ENCODE measurements at regions not wholly inside any gene's neighbourhood (a gene's known extent, or its start where the extent isn't known, plus 50 kb on each side); places are given as distances from the start of the nearest gene placed in this dataset.

- Histone ChIP-seq H4K8ac (ENCODE audit: low read depth, low read length) (no peak overlapping the region), H3K4me1 (ENCODE audit: control insufficient read depth, low read depth, low read length) (no peaks in the 10 kb centered on the region), H2BK5ac (ENCODE audit: low read length) (no peak overlapping the region), H3K56ac (ENCODE audit: low read length) (no peak overlapping the region), H3K79me1 (ENCODE audit: low read length) (no peaks in the 10 kb centered on the region), H3K27me3 (ENCODE audit: insufficient read depth, low read length, poor library complexity) (no peaks in the 10 kb centered on the region), H3K27ac (ENCODE audit: low read depth, low read length) (no peak overlapping the region), H2AK5ac (ENCODE audit: low read length) (no peak overlapping the region), H3K23ac (ENCODE audit: low read length) (no peak overlapping the region), H3K4ac (ENCODE audit: low read depth, low read length) (no peak overlapping the region), H4K5ac (ENCODE audit: low read length) (no peak overlapping the region), H3K4me3 (ENCODE audit: low read length) (no peak overlapping the region), H3K79me2 (ENCODE audit: control insufficient read depth, insufficient read depth, low read length) (no peaks in the 10 kb centered on the region), H2BK120ac (ENCODE audit: low read depth, low read length) (no peak overlapping the region), H2BK15ac (replicated peaks; ENCODE audit: low read depth) (no peak overlapping the region), H3K4me2 (ENCODE audit: low read length) (no peak overlapping the region), H3K9ac (ENCODE audit: low read length) (no peak overlapping the region), H3K18ac (ENCODE audit: low read length) (no peak overlapping the region), H3K36me3 (ENCODE audit: control insufficient read depth, insufficient read depth, low read length) (no peaks in the 10 kb centered on the region)
- DNase-seq, result no peak
These were observed 712.6 kb upstream of the GBE1 start for GRCh38 chr3:82473864-82474541.

- no peaks in the 10 kb centered on the region for H3K27me3 ChIP-seq (ENCODE audit: insufficient read depth, low read length, poor library complexity)
- no CpG with 5 or more reads among the region's 1 CpG for WGBS (ENCODE audit: extremely low coverage, insufficient coverage, low lambda C conversion rate)
- H3K4me3 ChIP-seq (ENCODE audit: low read length), result no peak overlapping the region
- H3K4me1 ChIP-seq (ENCODE audit: control insufficient read depth, low read depth, low read length), result no peaks in the 10 kb centered on the region
- DNase-seq, result no peak
- H2BK15ac ChIP-seq (replicated peaks; ENCODE audit: low read depth), result no peak overlapping the region
- no peak overlapping the region for H3K4me2 ChIP-seq (ENCODE audit: low read length)
- H3K23ac ChIP-seq (ENCODE audit: low read length), result no peak overlapping the region
- no peak overlapping the region for H3K56ac ChIP-seq (ENCODE audit: low read length)
- no peak overlapping the region for H2BK120ac ChIP-seq (ENCODE audit: low read depth, low read length)
- no peak overlapping the region for H3K18ac ChIP-seq (ENCODE audit: low read length)
- H3K79me1 ChIP-seq (ENCODE audit: low read length), result no peaks in the 10 kb centered on the region
- H4K5ac ChIP-seq (ENCODE audit: low read length), result no peak overlapping the region
- no peaks in the 10 kb centered on the region for H3K36me3 ChIP-seq (ENCODE audit: control insufficient read depth, insufficient read depth, low read length)
- H4K8ac ChIP-seq (ENCODE audit: low read depth, low read length), result no peak overlapping the region
- H3K79me2 ChIP-seq (ENCODE audit: control insufficient read depth, insufficient read depth, low read length), result no peaks in the 10 kb centered on the region
- no peak overlapping the region for H3K27ac ChIP-seq (ENCODE audit: low read depth, low read length)
- no peak overlapping the region for H2AK5ac ChIP-seq (ENCODE audit: low read length)
- H3K4ac ChIP-seq (ENCODE audit: low read depth, low read length), result no peak overlapping the region
- no peak overlapping the region for H2BK5ac ChIP-seq (ENCODE audit: low read length)
- H3K9ac ChIP-seq (ENCODE audit: low read length), result no peak overlapping the region
These were observed 705.6 kb upstream of the GBE1 start for GRCh38 chr3:82467051-82467450.

GRCh38 chr3:82462977-82463376 lies 701.5 kb upstream of the GBE1 start:
- no peak overlapping the region for H3K4ac ChIP-seq (ENCODE audit: low read depth, low read length)
- H3K4me1 ChIP-seq (ENCODE audit: control insufficient read depth, low read depth, low read length), result no peaks in the 10 kb centered on the region
- no peak overlapping the region for H3K9ac ChIP-seq (ENCODE audit: low read length)
- no peak overlapping the region for H3K4me2 ChIP-seq (ENCODE audit: low read length)
- no peak overlapping the region for H3K27ac ChIP-seq (ENCODE audit: low read depth, low read length)
- H2BK15ac ChIP-seq (replicated peaks; ENCODE audit: low read depth), result no peak overlapping the region
- no peak for DNase-seq
- no peak overlapping the region for H3K23ac ChIP-seq (ENCODE audit: low read length)
- no peak overlapping the region for H3K4me3 ChIP-seq (ENCODE audit: low read length)
- H3K36me3 ChIP-seq (ENCODE audit: control insufficient read depth, insufficient read depth, low read length), result no peaks in the 10 kb centered on the region
- H3K79me1 ChIP-seq (ENCODE audit: low read length), result no peaks in the 10 kb centered on the region
- H4K5ac ChIP-seq (ENCODE audit: low read length), result no peak overlapping the region
- H2BK120ac ChIP-seq (ENCODE audit: low read depth, low read length), result no peak overlapping the region
- H3K27me3 ChIP-seq (ENCODE audit: insufficient read depth, low read length, poor library complexity), result no peaks in the 10 kb centered on the region
- no peaks in the 10 kb centered on the region for H3K79me2 ChIP-seq (ENCODE audit: control insufficient read depth, insufficient read depth, low read length)
- WGBS (ENCODE audit: extremely low coverage, insufficient coverage, low lambda C conversion rate), result no CpG with 5 or more reads among the region's 6 CpGs
- H3K56ac ChIP-seq (ENCODE audit: low read length), result no peak overlapping the region
- no peak overlapping the region for H2AK5ac ChIP-seq (ENCODE audit: low read length)
- no peak overlapping the region for H3K18ac ChIP-seq (ENCODE audit: low read length)
- no peak overlapping the region for H4K8ac ChIP-seq (ENCODE audit: low read depth, low read length)
- H2BK5ac ChIP-seq (ENCODE audit: low read length), result no peak overlapping the region

GRCh38 chr3:82461049-82461889 lies 699.8 kb upstream of the GBE1 start:
- Histone ChIP-seq H3K27ac (ENCODE audit: low read depth, low read length) (no peak overlapping the region), H2BK5ac (ENCODE audit: low read length) (no peak overlapping the region), H3K9ac (ENCODE audit: low read length) (no peak overlapping the region), H3K4ac (ENCODE audit: low read depth, low read length) (no peak overlapping the region), H3K79me2 (ENCODE audit: control insufficient read depth, insufficient read depth, low read length) (no peaks in the 10 kb centered on the region), H3K4me3 (ENCODE audit: low read length) (no peak overlapping the region), H4K8ac (ENCODE audit: low read depth, low read length) (no peak overlapping the region), H4K5ac (ENCODE audit: low read length) (no peak overlapping the region), H3K27me3 (ENCODE audit: insufficient read depth, low read length, poor library complexity) (no peaks in the 10 kb centered on the region), H2BK120ac (ENCODE audit: low read depth, low read length) (no peak overlapping the region), H3K79me1 (ENCODE audit: low read length) (no peaks in the 10 kb centered on the region), H3K23ac (ENCODE audit: low read length) (no peak overlapping the region), H3K18ac (ENCODE audit: low read length) (no peak overlapping the region), H3K36me3 (ENCODE audit: control insufficient read depth, insufficient read depth, low read length) (no peaks in the 10 kb centered on the region), H2AK5ac (ENCODE audit: low read length) (no peak overlapping the region), H3K4me2 (ENCODE audit: low read length) (no peak overlapping the region), H2BK15ac (replicated peaks; ENCODE audit: low read depth) (no peak overlapping the region), H3K56ac (ENCODE audit: low read length) (no peak overlapping the region), H3K4me1 (ENCODE audit: control insufficient read depth, low read depth, low read length) (no peaks in the 10 kb centered on the region)
- no CpG with 5 or more reads among the region's 10 CpGs for WGBS (ENCODE audit: extremely low coverage, insufficient coverage, low lambda C conversion rate)
- DNase-seq, result no peak

GRCh38 chr3:82448320-82448719 lies 686.9 kb upstream of the GBE1 start:
- H3K79me1 ChIP-seq (ENCODE audit: low read length), result no peaks in the 10 kb centered on the region
- H2BK120ac ChIP-seq (ENCODE audit: low read depth, low read length), result no peak overlapping the region
- H3K79me2 ChIP-seq (ENCODE audit: control insufficient read depth, insufficient read depth, low read length), result no peaks in the 10 kb centered on the region
- DNase-seq, result no peak
- H2BK15ac ChIP-seq (replicated peaks; ENCODE audit: low read depth), result no peak overlapping the region
- H3K9ac ChIP-seq (ENCODE audit: low read length), result no peak overlapping the region
- no peak overlapping the region for H3K18ac ChIP-seq (ENCODE audit: low read length)
- no peaks in the 10 kb centered on the region for H3K36me3 ChIP-seq (ENCODE audit: control insufficient read depth, insufficient read depth, low read length)
- H3K4me1 ChIP-seq (ENCODE audit: control insufficient read depth, low read depth, low read length), result no peaks in the 10 kb centered on the region
- H3K4me2 ChIP-seq (ENCODE audit: low read length), result no peak overlapping the region
- no peak overlapping the region for H3K56ac ChIP-seq (ENCODE audit: low read length)
- H3K4ac ChIP-seq (ENCODE audit: low read depth, low read length), result no peak overlapping the region
- H3K4me3 ChIP-seq (ENCODE audit: low read length), result no peak overlapping the region
- no peak overlapping the region for H4K8ac ChIP-seq (ENCODE audit: low read depth, low read length)
- no peak overlapping the region for H4K5ac ChIP-seq (ENCODE audit: low read length)
- H3K27me3 ChIP-seq (ENCODE audit: insufficient read depth, low read length, poor library complexity), result no peaks in the 10 kb centered on the region
- H2BK5ac ChIP-seq (ENCODE audit: low read length), result no peak overlapping the region
- no CpG with 5 or more reads among the region's 2 CpGs for WGBS (ENCODE audit: extremely low coverage, insufficient coverage, low lambda C conversion rate)
- no peak overlapping the region for H3K23ac ChIP-seq (ENCODE audit: low read length)
- no peak overlapping the region for H3K27ac ChIP-seq (ENCODE audit: low read depth, low read length)
- H2AK5ac ChIP-seq (ENCODE audit: low read length), result no peak overlapping the region
